ENCODE measurements at regions not wholly inside any gene's neighbourhood (a gene's known extent, or its start where the extent isn't known, plus 50 kb on each side); places are given as distances from the start of the nearest gene placed in this dataset.

GRCh38 chr2:59888015-59888414, 665.4 kb downstream of the BCL11A start:
- TF ChIP-seq CTCF (IDR thresholded peaks at IDR 0.05) = no peak
- no peak for TF ChIP-seq POLR2A (IDR thresholded peaks at IDR 0.05; ENCODE audit: low read length)
- no peak for TF ChIP-seq JUN (IDR thresholded peaks at IDR 0.05)
- no peak for TF ChIP-seq SREBF2 (IDR thresholded peaks at IDR 0.05)
- no peak for TF ChIP-seq KDM1A (IDR thresholded peaks at IDR 0.05; ENCODE audit: low read depth)
- TF ChIP-seq KDM5A (IDR thresholded peaks at IDR 0.05) = no peak

All from A549 (cell line).